Fibroblast of skin of scalp (primary cell): ENCODE measurements at regions not wholly inside any gene's neighbourhood (a gene's known extent, or its start where the extent isn't known, plus 50 kb on each side); places are given as distances from the start of the nearest gene placed in this dataset.
"Not testable (repeated sequence)": the region's sequence is repeated elsewhere in the genome, so short reads cannot be mapped to it uniquely, and the experiment has no call there.

Experiments
- DNase-seq: peaks from one replicate; pipeline ENCODE4 v3.0.0-alpha.2; 2013

DNA sequence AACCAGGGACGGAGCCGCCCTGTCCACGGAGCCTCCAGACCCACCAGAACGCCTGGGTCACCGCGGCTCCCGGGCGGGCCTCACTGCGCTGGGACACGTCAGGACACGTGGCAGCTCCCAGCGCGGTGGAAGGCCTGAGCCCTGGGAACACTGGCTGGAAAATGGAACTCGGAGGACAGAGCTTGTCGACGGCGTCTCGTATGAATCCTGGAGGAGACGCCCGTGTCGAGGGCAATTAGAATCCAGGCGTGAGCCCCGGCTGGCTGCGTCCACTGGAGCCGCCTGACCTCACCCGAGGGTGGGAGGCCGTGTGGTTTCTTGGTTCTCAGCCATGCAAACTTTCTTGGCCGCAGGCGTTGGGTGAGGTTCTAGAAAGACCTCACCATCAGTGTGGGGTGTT is 173.9 kb downstream of the LAT start:
- no peak for DNase-seq

DNA sequence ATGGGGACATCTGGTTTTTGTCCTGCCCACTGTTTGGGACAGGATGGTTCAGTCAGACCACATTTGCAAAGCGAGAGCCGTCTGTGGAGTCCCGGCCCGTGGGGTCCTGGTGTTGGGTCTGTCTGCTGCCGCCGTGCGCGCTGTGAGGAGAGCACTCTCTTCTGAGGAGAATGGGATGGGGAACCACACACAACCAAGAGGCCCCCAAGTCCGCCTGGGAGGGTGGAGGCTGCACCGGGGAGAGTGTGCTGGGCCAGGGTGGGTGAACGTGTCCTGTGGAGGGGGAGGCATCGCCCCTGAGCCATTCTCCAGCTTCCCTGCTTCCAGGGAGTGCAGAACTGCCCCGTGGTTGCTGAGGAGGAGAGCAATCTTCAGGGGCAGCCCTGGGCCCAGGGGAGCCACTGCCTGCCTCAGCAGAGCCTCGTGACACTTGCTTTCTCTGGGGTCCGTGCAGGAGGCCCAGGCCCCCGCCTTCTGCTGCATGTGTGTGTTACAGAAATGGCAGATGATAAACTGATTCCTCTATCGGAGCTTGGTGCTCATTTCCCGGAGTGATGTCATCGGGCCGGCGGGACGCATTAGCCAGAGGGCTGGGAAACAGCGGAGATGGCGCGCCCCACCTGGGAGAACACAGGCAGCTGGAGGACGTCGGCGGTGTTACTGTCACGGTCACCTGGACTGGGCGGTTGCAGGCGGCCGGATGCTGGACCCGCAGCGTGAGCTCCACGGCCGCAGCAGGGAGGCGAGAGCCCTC is 173.4 kb downstream of the LAT start:
- DNase-seq, result not testable (repeated sequence)

DNA sequence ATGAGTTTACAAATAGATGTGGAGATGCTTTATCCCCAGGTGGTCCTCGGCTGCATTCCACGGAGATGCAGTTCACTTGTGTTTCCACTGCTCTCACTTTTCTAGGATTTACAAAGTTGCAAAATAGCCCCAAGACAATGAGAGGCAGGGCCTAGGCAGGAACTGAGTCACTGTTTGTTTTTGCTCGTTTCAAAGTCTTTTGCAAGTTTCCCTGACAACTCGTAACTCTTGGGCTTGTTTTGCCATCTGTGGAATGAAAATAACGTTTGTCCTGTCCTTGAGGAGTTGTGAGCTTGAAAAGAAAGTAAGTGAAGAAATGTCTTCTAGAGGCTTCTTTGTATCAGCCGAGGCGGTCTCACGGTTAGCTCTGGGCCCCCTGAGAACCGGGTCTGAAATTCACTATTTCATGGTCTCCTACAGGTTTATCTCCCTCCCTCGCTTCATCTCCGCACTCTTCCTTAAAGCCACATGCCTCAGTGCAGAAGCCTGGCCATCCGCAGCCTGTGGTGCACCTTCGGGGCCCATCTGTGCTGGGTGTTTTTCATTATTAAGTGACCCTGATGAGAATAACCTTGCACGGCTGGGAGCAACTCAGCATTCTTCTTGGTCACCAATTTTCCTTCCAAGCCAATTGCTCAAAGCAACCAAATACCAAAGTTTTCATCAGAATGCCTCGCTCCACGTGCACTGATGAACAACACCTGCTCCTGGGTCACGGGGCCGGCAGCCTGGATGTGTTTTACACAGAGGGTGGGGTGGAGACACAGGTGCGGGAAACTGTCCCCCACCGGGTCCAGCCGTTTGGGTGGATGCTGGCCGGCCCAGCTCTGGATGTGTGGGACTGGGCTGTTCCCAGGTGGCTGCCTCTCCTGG is 172.4 kb downstream of the LAT start:
- DNase-seq, result peak; percentile 95

DNA sequence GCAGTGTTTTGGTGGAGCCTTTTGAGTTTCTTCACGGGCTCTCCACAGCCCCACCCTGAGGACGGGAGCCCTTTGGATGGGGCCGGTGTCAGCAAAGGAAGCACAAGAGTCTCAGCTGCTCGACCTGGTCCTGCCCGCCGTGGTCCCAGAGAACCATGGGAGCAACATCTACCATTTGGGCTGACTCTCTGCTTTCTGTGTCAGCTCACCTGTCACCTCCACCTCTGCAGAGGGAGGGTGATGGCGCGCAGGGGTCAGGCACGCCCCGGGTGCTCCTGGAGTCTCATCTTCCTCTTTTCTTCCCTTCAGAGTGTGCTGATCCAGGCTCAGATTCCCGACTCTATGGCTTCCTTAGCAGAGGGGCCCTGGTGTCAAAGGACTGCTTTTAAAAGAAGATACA is 171.7 kb downstream of the LAT start:
- no peak for DNase-seq

DNA sequence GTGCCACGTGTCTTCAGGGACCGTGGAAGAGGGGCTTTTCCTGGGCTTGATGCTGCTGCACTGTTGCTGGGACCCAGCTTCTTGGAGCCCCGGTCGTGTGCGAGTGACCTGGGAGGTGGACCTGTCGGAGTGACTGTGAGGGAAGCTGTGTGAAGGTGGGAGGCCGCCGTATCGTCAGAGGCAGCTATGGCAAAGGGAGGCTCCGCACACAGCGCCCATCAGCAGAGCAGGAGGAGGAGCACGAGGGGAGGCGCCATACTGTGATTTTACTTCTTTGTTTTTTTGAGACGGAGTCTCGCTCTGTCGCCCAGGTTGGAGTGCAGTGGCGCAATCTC is 171.0 kb downstream of the LAT start:
- DNase-seq, result not testable (repeated sequence)

DNA sequence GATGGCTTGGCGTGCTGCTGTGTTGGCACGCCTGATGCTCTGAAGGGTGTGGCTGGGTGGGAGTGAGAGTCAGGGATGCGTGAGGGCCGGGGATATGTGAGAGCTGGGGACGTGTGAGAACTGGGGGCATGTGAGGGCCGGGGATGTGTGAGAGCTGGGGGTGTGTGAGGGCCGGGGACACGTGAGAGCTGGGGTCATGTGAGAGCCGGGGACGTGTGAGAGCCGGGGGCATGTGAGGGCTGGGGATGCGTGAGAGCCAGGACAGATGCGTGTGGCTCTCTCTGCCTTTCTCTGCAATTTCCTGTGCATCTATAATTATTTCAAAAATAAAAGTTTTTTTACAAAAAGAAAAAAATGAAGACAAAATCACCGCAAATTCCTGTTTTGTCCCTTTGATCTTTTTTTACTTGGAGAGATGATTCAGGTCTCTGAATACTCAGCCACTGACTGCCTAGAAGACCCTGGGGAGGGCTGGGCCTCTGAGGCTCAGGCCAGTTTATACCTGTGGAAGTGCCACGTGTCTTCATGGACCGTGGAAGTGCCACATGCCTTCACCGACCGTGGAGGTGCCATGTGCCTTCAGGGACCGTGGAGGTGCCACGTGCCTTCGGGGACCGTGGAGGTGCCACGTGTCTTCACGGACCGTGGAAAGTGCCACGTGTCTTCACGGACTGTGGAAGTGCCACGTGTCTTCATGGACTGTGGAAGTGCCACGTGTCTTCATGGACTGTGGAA is 170.4 kb downstream of the LAT start:
- not testable (repeated sequence) for DNase-seq

DNA sequence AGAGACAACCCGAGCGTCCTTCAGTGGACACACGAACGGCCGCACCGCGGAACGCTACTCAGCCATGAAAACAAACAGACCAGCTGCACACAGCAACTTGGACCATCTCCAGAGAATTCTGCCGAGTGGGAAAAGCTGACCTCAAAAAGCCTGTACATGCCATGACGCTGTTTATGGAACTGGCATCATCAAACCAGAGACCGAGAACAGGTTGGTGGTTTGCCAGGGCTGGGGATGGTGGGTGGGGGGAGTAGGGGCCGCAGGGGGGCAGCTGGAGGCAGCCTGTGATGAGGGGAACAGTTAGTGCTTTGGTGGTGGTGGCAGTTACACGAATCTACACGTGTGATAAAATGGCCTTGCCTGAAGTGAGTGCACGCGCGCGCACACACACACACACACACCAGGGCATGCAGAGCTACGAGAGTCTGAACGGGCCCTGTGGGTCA is 169.8 kb downstream of the LAT start:
- peak; percentile 31 for DNase-seq

DNA sequence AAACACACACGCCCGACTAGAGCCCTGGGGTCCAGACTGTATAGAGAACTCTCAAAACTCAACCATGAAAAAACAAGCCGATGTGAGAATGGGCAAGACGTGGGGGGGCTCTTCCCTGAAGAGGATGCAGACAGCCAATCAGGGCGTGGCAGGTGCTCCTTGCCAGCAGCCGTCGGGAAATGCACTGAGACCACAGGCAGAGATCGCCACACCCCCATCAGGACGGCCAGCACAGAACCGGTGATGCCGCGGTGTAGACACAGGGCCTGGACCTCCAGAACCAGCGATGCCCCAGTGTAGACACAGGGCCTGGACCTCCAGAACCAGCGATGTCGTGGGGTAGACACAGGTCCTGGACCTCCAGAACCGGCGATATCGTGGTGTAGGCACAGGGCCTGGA is 169.2 kb downstream of the LAT start:
- no peak for DNase-seq

DNA sequence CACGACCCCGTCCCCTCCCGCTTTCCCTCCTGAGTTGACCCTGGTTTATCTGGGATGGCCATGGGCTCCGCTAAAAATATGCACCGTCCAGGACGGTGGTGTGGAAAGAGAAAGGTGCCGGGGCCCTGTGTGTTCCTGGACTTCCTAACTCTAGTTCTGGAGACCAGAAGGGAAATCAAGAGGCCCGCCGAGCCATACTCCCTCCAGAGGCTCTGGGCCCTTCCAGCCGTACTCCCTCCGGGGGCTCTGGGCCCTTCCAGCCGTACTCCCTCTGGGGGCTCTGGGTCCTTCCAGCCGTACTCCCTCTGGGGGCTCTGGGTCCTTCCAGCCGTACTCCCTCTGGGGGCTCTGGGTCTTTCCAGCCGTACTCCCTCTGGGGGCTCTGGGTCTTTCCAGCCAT is 168.5 kb downstream of the LAT start:
- DNase-seq, result not testable (repeated sequence)

DNA sequence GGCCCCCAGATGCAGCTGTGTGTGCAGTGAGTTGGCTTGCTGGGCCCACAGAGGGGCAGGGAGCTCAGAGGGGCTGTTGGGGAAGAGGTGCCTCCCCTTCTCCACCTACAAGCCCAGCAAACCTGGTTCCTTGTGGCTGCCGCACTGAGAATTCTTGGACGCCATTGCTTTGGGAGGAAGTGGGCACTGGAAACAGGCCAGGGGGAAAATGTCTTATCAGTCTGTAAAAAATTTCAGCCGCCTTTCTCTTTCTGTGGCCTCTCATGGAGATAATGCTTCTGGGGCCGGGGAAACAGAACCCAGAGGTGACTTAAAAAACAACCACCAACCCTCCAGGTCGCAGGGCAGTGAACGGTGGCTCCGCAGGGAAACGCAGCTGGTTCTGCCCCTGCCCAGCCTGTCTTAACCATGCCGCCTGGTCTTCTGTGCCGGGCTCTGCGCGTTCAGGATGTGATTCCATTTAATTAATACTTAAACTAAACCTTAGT is 167.7 kb downstream of the LAT start:
- DNase-seq, result not testable (repeated sequence)

DNA sequence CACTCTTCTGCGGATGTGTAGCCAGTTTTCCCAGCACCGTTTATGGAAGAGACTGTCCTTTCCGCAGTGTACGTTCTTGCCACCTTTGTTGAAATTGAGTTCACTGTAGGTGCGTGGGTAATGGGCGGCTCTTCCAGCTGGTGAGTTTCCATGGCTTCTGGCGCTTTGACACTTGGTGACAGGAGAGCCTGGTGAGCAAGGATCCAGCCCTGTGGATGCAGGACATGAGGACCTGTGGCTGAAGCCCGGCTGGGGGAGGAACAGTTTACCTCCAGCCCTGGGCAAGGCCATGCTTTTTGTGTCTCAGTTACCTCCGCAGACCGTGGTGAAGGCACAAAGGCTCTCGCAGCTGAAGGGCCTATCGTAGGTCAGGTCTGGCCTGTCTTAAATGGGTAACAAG is 166.5 kb downstream of the LAT start:
- no peak for DNase-seq

DNA sequence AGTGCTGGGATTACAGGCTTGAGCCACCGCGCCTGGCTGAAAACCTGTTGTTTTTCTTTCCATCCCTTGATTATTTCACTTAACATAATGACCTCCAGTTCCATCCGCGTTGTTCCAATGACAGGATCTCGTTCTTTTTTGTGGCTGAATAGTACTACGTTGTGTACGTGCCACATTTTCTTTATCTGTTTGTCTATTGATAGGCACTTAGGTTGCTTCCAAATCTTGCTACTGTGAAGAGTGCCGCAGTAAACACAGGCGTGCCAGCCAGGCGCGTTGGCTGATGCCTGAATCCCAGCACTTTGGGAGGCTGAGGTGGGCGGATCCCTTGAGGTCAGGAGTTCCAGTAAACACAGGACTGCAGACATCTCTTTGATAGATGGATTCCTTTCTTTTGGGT is 165.1 kb downstream of the LAT start:
- not testable (repeated sequence) for DNase-seq

DNA sequence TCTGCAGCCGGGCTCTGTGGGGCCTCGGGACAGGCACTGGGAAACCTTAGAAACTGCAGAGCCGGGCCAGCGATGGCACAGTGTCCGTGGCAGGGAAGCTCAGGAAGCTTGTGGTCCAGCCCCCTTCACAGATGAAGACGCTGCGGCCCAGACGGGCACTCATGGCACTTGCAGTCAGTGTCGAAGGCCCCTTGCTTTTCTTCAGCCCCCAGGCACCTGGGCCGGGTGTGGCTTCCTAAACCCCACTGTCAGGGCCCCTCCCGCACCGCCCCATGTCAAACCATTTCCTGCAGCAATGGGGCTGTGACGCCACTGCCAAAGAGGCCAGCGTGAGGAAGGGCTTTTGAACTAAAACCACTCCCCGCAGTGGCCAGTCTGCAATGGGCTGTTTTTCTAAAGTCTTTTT is 164.0 kb downstream of the LAT start:
- DNase-seq, result no peak

DNA sequence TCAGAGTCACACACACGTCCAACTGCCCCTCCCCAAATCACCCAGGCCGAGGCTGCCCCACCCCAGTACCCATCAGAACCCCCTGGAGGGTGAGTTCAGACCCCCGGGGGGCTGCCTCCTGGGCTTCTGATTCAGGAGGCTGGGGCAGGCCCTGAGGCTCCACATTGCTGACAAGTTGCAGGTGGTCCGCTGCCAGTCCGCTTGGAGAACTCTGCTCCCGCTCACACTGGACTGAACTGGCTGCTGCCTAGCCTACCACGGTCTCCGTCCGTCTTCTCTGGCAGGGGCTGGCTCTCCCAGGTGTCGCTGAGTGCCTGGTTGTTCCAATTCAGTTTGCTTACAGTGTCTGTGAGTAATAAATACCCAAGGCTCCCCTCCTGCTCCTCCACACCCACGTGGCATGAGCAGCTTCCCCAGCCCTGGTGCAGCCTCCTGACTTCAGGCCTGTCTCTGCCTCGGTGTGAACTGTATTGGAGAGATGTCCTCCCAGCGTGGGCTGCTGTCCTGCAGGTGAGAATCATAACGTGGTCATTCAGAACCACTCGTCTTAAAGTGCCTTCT is 163.4 kb downstream of the LAT start:
- DNase-seq, result no peak

DNA sequence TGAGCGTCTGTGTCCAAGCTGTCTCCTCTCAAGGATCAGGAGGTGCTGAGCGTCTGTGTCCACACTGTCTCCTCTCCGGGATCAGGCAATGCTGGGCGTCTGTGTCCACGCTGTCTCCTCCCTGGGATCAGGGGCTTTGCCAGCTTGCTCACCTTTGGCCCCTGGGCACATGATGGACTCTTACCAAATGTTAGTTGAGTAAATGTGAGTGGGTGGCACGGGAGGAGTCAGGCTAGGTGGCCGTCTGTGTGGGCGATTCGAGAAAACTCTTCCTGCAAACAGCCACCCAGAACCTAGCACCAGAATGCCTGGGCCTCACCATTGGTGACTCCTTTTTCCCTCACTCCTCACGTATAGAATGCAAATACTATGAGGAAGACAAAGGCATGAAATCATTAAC is 162.9 kb downstream of the LAT start:
- not testable (repeated sequence) for DNase-seq

DNA sequence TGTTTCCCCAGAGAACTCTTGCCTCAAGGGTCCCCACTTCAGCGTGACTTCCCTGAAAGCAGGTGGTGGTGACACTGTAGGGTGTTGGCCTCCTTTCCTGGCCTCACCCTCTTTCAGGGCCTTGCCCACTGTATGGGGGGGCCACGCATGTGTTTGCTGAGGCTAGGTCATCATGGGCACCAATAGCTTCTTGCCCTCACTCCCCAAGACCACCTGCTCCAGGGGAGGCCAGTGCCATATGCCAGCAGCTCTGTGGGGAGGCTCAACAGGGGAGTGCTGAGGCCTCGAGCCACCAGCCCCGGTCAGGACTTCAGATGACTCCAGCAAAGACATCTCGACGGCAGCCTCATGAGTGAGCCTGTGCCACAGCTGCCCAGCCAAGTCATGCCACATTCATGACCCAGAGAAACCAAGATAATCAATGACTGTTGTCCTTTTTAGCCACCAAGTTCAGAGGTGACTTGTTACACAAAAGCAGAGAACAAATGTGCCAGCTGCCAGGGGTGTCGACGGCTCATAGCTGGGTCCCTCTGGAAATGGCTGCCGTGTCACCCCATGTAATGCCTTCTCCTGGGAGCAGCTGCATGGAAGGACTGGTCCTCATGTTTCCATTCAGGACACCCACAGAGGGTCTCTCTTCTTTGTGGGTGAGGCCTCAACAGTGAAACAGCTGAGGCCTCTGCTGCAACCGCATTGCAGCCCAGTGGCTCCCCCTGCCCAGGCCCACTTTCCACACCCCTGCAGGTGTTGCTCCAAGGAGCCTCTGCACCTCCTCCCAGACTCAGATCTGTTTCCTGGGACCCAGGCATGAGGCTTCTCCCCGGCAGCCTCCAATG is 162.2 kb downstream of the LAT start:
- DNase-seq, result not testable (repeated sequence)

DNA sequence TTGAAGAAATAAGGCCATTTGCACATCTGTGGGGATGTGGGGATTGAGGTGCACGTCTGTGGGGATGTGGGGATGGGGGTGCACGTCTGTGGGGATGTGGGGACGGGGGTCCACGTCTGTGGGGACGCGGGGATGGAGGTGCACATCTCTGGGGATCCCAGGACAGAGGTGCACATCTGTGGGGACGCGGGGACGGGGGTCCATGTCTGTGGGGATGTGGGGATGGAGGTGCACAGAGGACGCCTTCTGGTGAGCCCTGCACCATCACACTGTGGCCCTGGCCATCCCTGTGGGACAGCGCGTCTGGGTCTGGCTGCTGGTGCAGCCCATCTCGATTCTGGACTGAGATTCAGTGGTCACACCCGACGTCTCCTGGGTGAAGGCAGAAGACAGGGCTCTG is 161.4 kb downstream of the LAT start:
- no peak for DNase-seq

DNA sequence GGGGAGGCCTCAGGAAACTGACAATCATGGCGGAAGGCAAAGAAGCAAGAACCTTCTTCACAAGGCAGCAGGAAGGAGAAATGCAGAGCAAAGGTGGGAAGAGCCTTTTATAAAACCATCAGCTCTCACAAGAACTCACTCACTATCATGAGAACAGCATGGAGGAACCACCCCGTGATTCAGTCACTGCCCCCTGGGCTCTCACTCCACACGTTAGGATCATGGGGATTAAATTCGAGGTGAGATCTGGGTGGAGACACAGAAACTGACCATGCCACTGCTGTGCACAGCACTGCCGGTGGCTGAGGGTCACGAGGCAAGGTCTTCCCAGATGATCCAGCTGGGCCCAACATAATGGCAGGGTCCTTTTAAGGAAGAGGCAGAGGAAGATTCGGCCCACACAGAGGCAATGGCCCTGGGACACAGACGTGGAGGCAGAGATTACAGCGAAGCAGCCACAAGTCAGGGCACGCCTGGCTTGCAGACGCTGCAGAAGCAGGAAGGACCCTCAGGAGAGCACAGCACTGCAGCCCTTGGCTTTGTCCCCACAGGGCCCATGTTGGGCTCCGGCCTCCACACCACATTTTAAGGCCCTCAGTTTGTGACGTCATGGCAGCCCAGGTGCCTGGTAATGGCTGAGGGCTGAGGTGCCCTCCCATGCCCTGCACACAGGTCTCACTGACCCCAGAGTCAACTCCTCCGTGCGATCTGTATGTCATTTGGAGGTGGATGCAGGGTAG is 160.8 kb downstream of the LAT start:
- DNase-seq, result not testable (repeated sequence)

DNA sequence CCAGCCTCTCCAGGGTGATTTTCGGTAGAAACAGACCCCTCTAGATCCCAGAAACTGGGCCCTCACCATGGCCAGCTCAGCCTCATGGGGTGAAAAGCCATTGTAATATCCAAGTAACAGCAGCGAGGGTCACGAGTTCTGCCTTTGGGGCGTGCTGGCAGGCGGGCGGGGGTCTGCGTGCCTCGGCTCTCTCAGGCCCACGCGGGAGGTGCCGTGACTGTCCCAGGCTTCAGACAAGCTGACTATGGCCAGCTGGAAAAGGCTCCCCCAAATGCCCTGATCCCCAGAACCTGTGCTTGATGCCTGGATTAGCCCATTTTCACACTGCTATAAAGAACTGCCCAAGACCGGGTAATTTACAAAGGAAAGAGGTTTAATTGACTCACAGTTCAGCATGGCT is 160.2 kb downstream of the LAT start:
- DNase-seq, result not testable (repeated sequence)

DNA sequence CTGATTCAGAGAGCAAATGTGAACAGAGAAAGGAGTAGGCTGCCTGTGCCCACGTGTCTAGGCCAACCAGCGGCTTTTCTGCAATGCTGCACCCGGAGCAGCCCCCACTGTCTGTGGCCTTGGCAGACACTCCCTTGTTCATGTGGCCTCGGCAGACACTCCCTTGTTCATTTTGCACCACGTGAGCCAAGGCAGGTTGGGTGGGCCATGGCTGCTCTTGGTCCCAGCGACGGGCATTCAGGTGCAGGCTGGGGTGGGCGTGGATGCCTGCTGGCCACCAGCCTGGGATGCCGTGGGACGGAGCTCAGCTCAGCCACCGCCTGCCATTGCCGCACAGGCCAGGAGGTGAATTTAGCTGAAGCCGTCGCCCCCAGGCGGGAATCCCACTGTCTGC is 159.8 kb downstream of the LAT start:
- DNase-seq, result not testable (repeated sequence)
